GM23248 (cell line): ENCODE measurements at regions not wholly inside any gene's neighbourhood (a gene's known extent, or its start where the extent isn't known, plus 50 kb on each side); places are given as distances from the start of the nearest gene placed in this dataset. TPM values are rescaled to one million over a fixed set of nuclear protein-coding genes. Genes with fewer than 3 reads are reported as not detected.
"Not testable (repeated sequence)": the region's sequence is repeated elsewhere in the genome, so short reads cannot be mapped to it uniquely, and the experiment has no call there.

Source experiments
- DNase-seq: peaks from one replicate; pipeline ENCODE4 v3.0.0-alpha.2; 2015
- H2AFZ ChIP-seq: fragments of 200-600 bp; sonication (generic); 2 replicates; pipeline ENCODE4 v1.6.1; 2016; ENCODE audit warnings: antibody characterized with exemption
- H3F3A ChIP-seq: fragments of 200-600 bp; sonication (generic); 2 replicates; pipeline ENCODE4 v1.6.1; 2016; ENCODE audit warnings: mild to moderate bottlenecking, antibody characterized with exemption, mixed run types; ENCODE audit not compliant: insufficient read depth
- H3K27ac ChIP-seq: fragments of 200-600 bp; sonication (generic); 2 replicates; pipeline ENCODE4 v1.5.1; 2016; ENCODE audit warnings: mild to moderate bottlenecking
- H3K27me3 ChIP-seq: fragments of 200-600 bp; sonication (generic); replicated peaks from 2 replicates; pipeline ENCODE4 v1.6.1; 2016; ENCODE audit warnings: mild to moderate bottlenecking; ENCODE audit not compliant: insufficient read depth
- H3K36me3 ChIP-seq: fragments of 200-600 bp; sonication (generic); 2 replicates; pipeline ENCODE4 v1.6.1; 2016; ENCODE audit warnings: low read depth, mild to moderate bottlenecking
- H3K4me1 ChIP-seq: fragments of 200-600 bp; sonication (generic); 2 replicates; pipeline ENCODE4 v1.6.1; 2016; ENCODE audit warnings: mild to moderate bottlenecking; ENCODE audit not compliant: insufficient read depth
- H3K4me2 ChIP-seq: fragments of 200-600 bp; sonication (generic); one replicate; pipeline ENCODE4 v1.6.1; 2016; ENCODE audit warnings: mild to moderate bottlenecking; ENCODE audit not compliant: unreplicated experiment
- H3K4me3 ChIP-seq: fragments of 200-600 bp; sonication (generic); 2 replicates; pipeline ENCODE4 v1.5.1; 2016; ENCODE audit warnings: mild to moderate bottlenecking
- H3K79me2 ChIP-seq: fragments of 200-600 bp; sonication (generic); 2 replicates; pipeline ENCODE4 v1.6.1; 2016; ENCODE audit warnings: mild to moderate bottlenecking; ENCODE audit not compliant: insufficient read depth
- H3K9ac ChIP-seq: fragments of 200-600 bp; sonication (generic); 2 replicates; pipeline ENCODE4 v1.6.1; 2016; ENCODE audit warnings: mild to moderate bottlenecking
- H3K9me2 ChIP-seq: fragments of 200-600 bp; sonication (generic); 2 replicates; pipeline ENCODE4 v1.6.1; 2016; ENCODE audit warnings: mixed run types, mild to moderate bottlenecking, moderate library complexity; ENCODE audit not compliant: insufficient read depth
- H3K9me3 ChIP-seq: fragments of 200-600 bp; sonication (generic); one replicate; pipeline ENCODE4 v1.6.1; 2017; ENCODE audit warnings: low read depth
- H4K20me1 ChIP-seq: fragments of 200-600 bp; sonication (generic); 2 replicates; pipeline ENCODE4 v1.6.0; 2016; ENCODE audit not compliant: insufficient read depth
- EZH2 ChIP-seq: fragments of 200-600 bp; sonication (generic); IDR thresholded peaks from 2 replicates; pipeline ENCODE4 v1.6.1; 2018; ENCODE audit warnings: antibody characterized with exemption, mild to moderate bottlenecking; ENCODE audit not compliant: insufficient read depth, poor library complexity, severe bottlenecking
- EZH2phosphoT487 ChIP-seq: fragments of 200-600 bp; sonication (generic); IDR thresholded peaks from 2 replicates; pipeline ENCODE4 v1.6.1; 2018; ENCODE audit warnings: antibody characterized with exemption, moderate library complexity, mild to moderate bottlenecking, low read depth; ENCODE audit not compliant: insufficient read depth
- WGBS, 2 experiments: methylation state at CpG; one replicate each; pipeline ENCODE4 v1.1.6; 2015 to 2017; ENCODE audit warnings: low lambda C conversion rate in 2 of 2, low coverage in 1 of 2; ENCODE audit errors: missing lambda C conversion rate in 2 of 2; 5-methylcytosine and 5-hydroxymethylcytosine counted together
- in situ Hi-C: fragments of 300-500 bp; cut with MboI; formaldehyde crosslinking; loops from 2 replicates; pipeline ENCODE4 v1.15.0; 2020
- small RNA-seq: library from RNA; depleted of rRNA; stranded (forward); fragments of <200 nt; gene quantifications from one replicate; pipeline ENCODE3, GENCODE V24; 2014; ENCODE audit warnings: low read depth, low replicate concordance

GRCh38 chr12:25311506-25311905, 60.8 kb upstream of the KRAS start:
- no peak overlapping the region for H3K4me3 ChIP-seq
- no peak for TF ChIP-seq EZH2
- TF ChIP-seq EZH2phosphoT487: no peak
- H3K9ac ChIP-seq: no peak overlapping the region
- H3K4me1 ChIP-seq: peaks cover 26% of the 10 kb centered on the region
- no peak overlapping the region for H2AFZ ChIP-seq
- H3K9me2 ChIP-seq: no peaks in the 10 kb centered on the region
- 0 out of 2 replicates have a peak, but pooled peaks cover 4% of the 10 kb centered on the region for H3F3A ChIP-seq
- H3K79me2 ChIP-seq: no peaks in the 10 kb centered on the region
- H3K36me3 ChIP-seq: no peaks in the 10 kb centered on the region
- no peaks in the 10 kb centered on the region for H3K27me3 ChIP-seq
- H3K4me2 ChIP-seq: no peak overlapping the region
- DNase-seq: peak; percentile 61
- WGBS, 2 experiments: 29 to 33% methylated on average over 3 of the region's 3 CpGs
- no peak overlapping the region for H3K27ac ChIP-seq
- H3K9me3 ChIP-seq: no peaks in the 10 kb centered on the region
- in situ Hi-C loops: no loop called here
- H4K20me1 ChIP-seq: no peaks in the 10 kb centered on the region

GRCh38 chr12:25310071-25310470, 59.3 kb upstream of the KRAS start:
- H3K27ac ChIP-seq, H3K36me3 ChIP-seq, H2AFZ ChIP-seq, H3K4me2 ChIP-seq, in situ Hi-C loops, H3K9ac ChIP-seq, H3F3A ChIP-seq, H3K79me2 ChIP-seq, H3K9me3 ChIP-seq, H3K4me3 ChIP-seq, DNase-seq, H4K20me1 ChIP-seq, H3K27me3 ChIP-seq, H3K9me2 ChIP-seq: not testable (repeated sequence)
- WGBS, 2 experiments: 90 to 93% methylated on average over 2 of the region's 2 CpGs
- peaks cover 26% of the 10 kb centered on the region for H3K4me1 ChIP-seq

GRCh38 chr12:25308756-25309155, 58.0 kb upstream of the KRAS start:
- Histone ChIP-seq H3K79me2 (no peaks in the 10 kb centered on the region), H3K9me3 (no peaks in the 10 kb centered on the region), H3K4me1 (peaks cover 26% of the 10 kb centered on the region), H3K36me3 (no peaks in the 10 kb centered on the region), H3K27ac (no peak overlapping the region; the same call in 1 of the 2 replicates), H2AFZ (no peak overlapping the region), H3K4me3 (no peak overlapping the region), H3K9ac (no peak overlapping the region), H3K9me2 (no peaks in the 10 kb centered on the region), H4K20me1 (no peaks in the 10 kb centered on the region), H3F3A (0 out of 2 replicates have a peak, but pooled peaks cover 4% of the 10 kb centered on the region), H3K27me3 (no peaks in the 10 kb centered on the region), H3K4me2 (peak overlapping the region; percentile 20)
- WGBS, 2 experiments: 52 to 69% methylated on average over 1 of the region's 1 CpG
- in situ Hi-C loops: no loop called here
- DNase-seq: peak; percentile 65
- TF ChIP-seq EZH2 (no peak), EZH2phosphoT487 (no peak)

GRCh38 chr12:25307818-25308217, 57.1 kb upstream of the KRAS start:
- no peak for TF ChIP-seq EZH2phosphoT487
- TF ChIP-seq EZH2: no peak
- Histone ChIP-seq H3K27me3 (no peaks in the 10 kb centered on the region), H3K4me3 (no peak overlapping the region), H4K20me1 (no peaks in the 10 kb centered on the region), H3K9me2 (no peaks in the 10 kb centered on the region), H3K27ac (peak overlapping the region; percentile 28; the same call in 1 of the 2 replicates), H3K4me1 (peaks cover 26% of the 10 kb centered on the region), H3K9ac (no peak overlapping the region), H3K36me3 (no peaks in the 10 kb centered on the region), H2AFZ (no peak overlapping the region), H3K4me2 (peak overlapping the region; percentile 20), H3K9me3 (no peaks in the 10 kb centered on the region), H3F3A (0 out of 2 replicates have a peak, but pooled peaks cover 4% of the 10 kb centered on the region), H3K79me2 (no peaks in the 10 kb centered on the region)
- in situ Hi-C loops: no loop called here
- 12 to 18% methylated on average over 1 of the region's 1 CpG for WGBS, 2 experiments
- peak; percentile 70 for DNase-seq

- Histone ChIP-seq H2AFZ (no peak overlapping the region), H3K4me3 (no peak overlapping the region), H3K4me1 (no peaks in the 10 kb centered on the region), H4K20me1 (no peaks in the 10 kb centered on the region), H3K9me2 (no peaks in the 10 kb centered on the region), H3K27me3 (no peaks in the 10 kb centered on the region), H3K27ac (no peak overlapping the region), H3K9ac (no peak overlapping the region), H3K4me2 (no peak overlapping the region), H3K36me3 (no peaks in the 10 kb centered on the region), H3K79me2 (no peaks in the 10 kb centered on the region), H3K9me3 (no peaks in the 10 kb centered on the region), H3F3A (no peaks in the 10 kb centered on the region)
- TF ChIP-seq EZH2phosphoT487 (no peak), EZH2 (no peak)
- 35 to 36% methylated on average over 3 of the region's 3 CpGs for WGBS, 2 experiments
- in situ Hi-C loops: no loop called here
- DNase-seq: no peak
Observed at GRCh38 chr12:25301798-25302197, 51.1 kb upstream of the KRAS start.

Small RNA genes lying in the stretch of these regions (small RNA-seq; reads per million reads assigned to genes)
- not detected for gene AC092451.1
- 1.7 reads per million, percentile 60 among the genes with 10 or more reads in this experiment for gene RNU4-67P
